PC-3 (cell line): ENCODE measurements at regions not wholly inside any gene's neighbourhood (a gene's known extent, or its start where the extent isn't known, plus 50 kb on each side); places are given as distances from the start of the nearest gene placed in this dataset.

Experiments
- EZH2 ChIP-seq: fragments of 300-600 bp; sonication (generic); IDR thresholded peaks from one replicate; pipeline ENCODE4 v1.6.1; 2017; ENCODE audit warnings: antibody characterized with exemption, mild to moderate bottlenecking, low read length; ENCODE audit not compliant: unreplicated experiment
- EZH2phosphoT487 ChIP-seq: fragments of 300-600 bp; sonication (generic); IDR thresholded peaks from 2 replicates; pipeline ENCODE4 v1.6.1; 2018; ENCODE audit warnings: mild to moderate bottlenecking, antibody characterized with exemption, low read length, borderline replicate concordance
- TF ChIP-seq, protein P1 (sequence below): fragments of 300-600 bp; sonication (generic); conservative IDR thresholded peaks from 2 replicates; pipeline ENCODE4 v1.5.1; 2017; ENCODE audit warnings: antibody characterized with exemption, low read depth, mild to moderate bottlenecking, low read length

- TF ChIP-seq, protein P1, sequence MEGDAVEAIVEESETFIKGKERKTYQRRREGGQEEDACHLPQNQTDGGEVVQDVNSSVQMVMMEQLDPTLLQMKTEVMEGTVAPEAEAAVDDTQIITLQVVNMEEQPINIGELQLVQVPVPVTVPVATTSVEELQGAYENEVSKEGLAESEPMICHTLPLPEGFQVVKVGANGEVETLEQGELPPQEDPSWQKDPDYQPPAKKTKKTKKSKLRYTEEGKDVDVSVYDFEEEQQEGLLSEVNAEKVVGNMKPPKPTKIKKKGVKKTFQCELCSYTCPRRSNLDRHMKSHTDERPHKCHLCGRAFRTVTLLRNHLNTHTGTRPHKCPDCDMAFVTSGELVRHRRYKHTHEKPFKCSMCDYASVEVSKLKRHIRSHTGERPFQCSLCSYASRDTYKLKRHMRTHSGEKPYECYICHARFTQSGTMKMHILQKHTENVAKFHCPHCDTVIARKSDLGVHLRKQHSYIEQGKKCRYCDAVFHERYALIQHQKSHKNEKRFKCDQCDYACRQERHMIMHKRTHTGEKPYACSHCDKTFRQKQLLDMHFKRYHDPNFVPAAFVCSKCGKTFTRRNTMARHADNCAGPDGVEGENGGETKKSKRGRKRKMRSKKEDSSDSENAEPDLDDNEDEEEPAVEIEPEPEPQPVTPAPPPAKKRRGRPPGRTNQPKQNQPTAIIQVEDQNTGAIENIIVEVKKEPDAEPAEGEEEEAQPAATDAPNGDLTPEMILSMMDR, result no peak
- TF ChIP-seq EZH2 (no peak), EZH2phosphoT487 (no peak)
Observed at GRCh38 chr19:28907534-28907933, 305.4 kb downstream of the UQCRFS1 start.
